GM12878 (cell line): ENCODE measurements at regions not wholly inside any gene's neighbourhood (a gene's known extent, or its start where the extent isn't known, plus 50 kb on each side); places are given as distances from the start of the nearest gene placed in this dataset.

Source experiments
- BCLAF1 ChIP-seq: fragments of 450-650 bp; IDR thresholded peaks from 2 replicates; pipeline ENCODE4 v1.6.1; 2017; ENCODE audit warnings: antibody characterized with exemption, mild to moderate bottlenecking, moderate library complexity
- BMI1 ChIP-seq: fragments of 450-650 bp; IDR thresholded peaks from 2 replicates; pipeline ENCODE4 v1.6.1; 2016; ENCODE audit warnings: mild to moderate bottlenecking, moderate library complexity, borderline replicate concordance
- CHD2 ChIP-seq: IDR thresholded peaks from 2 replicates; pipeline ENCODE4 v1.6.1; 2011; ENCODE audit warnings: low read depth, low read length, improper control_type of control experiment, borderline replicate concordance
- E2F8 ChIP-seq: fragments of 450-650 bp; IDR thresholded peaks from 2 replicates; pipeline ENCODE4 v1.6.1; 2018; ENCODE audit warnings: mild to moderate bottlenecking, low read depth, moderate library complexity; ENCODE audit not compliant: partially characterized antibody
- EED ChIP-seq: sonication (generic); IDR thresholded peaks from 2 replicates; pipeline ENCODE4 v1.6.1; 2016; ENCODE audit warnings: antibody characterized with exemption, low read depth
- KLF5 ChIP-seq: fragments of 450-650 bp; IDR thresholded peaks from 2 replicates; pipeline ENCODE4 v1.6.1; 2014; ENCODE audit warnings: mild to moderate bottlenecking; ENCODE audit not compliant: partially characterized antibody
- MYC ChIP-seq: IDR thresholded peaks from 2 replicates; pipeline ENCODE4 v1.6.1; 2011; ENCODE audit warnings: mild to moderate bottlenecking, low read length, moderate library complexity, inconsistent platforms; ENCODE audit not compliant: insufficient read depth, insufficient replicate concordance, insufficient read length, severe bottlenecking
- NFXL1 ChIP-seq: fragments of 450-650 bp; IDR thresholded peaks from 2 replicates; pipeline ENCODE4 v1.6.1; 2017; ENCODE audit warnings: antibody characterized with exemption, mild to moderate bottlenecking, borderline replicate concordance
- PAX8 ChIP-seq: fragments of 450-650 bp; IDR thresholded peaks from 2 replicates; pipeline ENCODE4 v1.6.1; 2017; ENCODE audit warnings: mild to moderate bottlenecking, moderate library complexity
- POLR2A ChIP-seq: IDR thresholded peaks from 2 replicates; pipeline ENCODE4 v1.6.1; 2011; ENCODE audit warnings: low read depth, mild to moderate bottlenecking, low read length
- POLR2AphosphoS5 ChIP-seq: IDR thresholded peaks from 2 replicates; pipeline ENCODE4 v1.6.1; 2011; ENCODE audit warnings: mild to moderate bottlenecking, low read length, inconsistent platforms
- RAD21 ChIP-seq: IDR thresholded peaks from 2 replicates; pipeline ENCODE4 v1.6.1; 2011; ENCODE audit warnings: mild to moderate bottlenecking, low read depth, low read length, moderate library complexity; ENCODE audit not compliant: insufficient read depth
- RELB ChIP-seq: fragments of 450-650 bp; IDR thresholded peaks from 2 replicates; pipeline ENCODE4 v1.6.1; 2017; ENCODE audit warnings: low read depth, mild to moderate bottlenecking, moderate library complexity
- SREBF2 ChIP-seq: IDR thresholded peaks from 2 replicates; pipeline ENCODE4 v1.6.1; 2012; ENCODE audit warnings: mild to moderate bottlenecking, low read length
- TCF3 ChIP-seq: IDR thresholded peaks from 2 replicates; pipeline ENCODE4 v1.6.1; 2012; ENCODE audit warnings: low read depth, mild to moderate bottlenecking, low read length, borderline replicate concordance; ENCODE audit not compliant: insufficient read depth
- WRNIP1 ChIP-seq: IDR thresholded peaks from 2 replicates; pipeline ENCODE4 v1.6.1; 2011; ENCODE audit warnings: low read depth, low read length, improper control_type of control experiment, borderline replicate concordance
- ZNF384 ChIP-seq: IDR thresholded peaks from 2 replicates; pipeline ENCODE4 v1.6.1; 2012; ENCODE audit warnings: low read depth, mild to moderate bottlenecking, low read length, improper control_type of control experiment, borderline replicate concordance
- ZNF687 ChIP-seq: fragments of 450-650 bp; IDR thresholded peaks from 2 replicates; pipeline ENCODE4 v1.6.1; 2017; ENCODE audit warnings: mild to moderate bottlenecking, moderate library complexity

- TF ChIP-seq KLF5, result no peak
- no peak for TF ChIP-seq NFXL1
- no peak for TF ChIP-seq E2F8
- TF ChIP-seq WRNIP1, result no peak
- TF ChIP-seq MYC, result no peak
- TF ChIP-seq BMI1, result no peak
- no peak for TF ChIP-seq POLR2AphosphoS5
- TF ChIP-seq ZNF687, result no peak
- peak; percentile 90 for TF ChIP-seq SREBF2
- TF ChIP-seq RAD21, result no peak
- peak; percentile 52 for TF ChIP-seq EED
- TF ChIP-seq PAX8, result no peak
- TF ChIP-seq POLR2A, result no peak
- no peak for TF ChIP-seq ZNF384
- TF ChIP-seq BCLAF1, result no peak
- TF ChIP-seq CHD2, result no peak
- TF ChIP-seq TCF3, result no peak
- TF ChIP-seq RELB, result no peak
Measured at GRCh38 chr6:27684264-27685211, 211.6 kb upstream of the ZNF184 start (continued).
